ENCODE measurements at regions not wholly inside any gene's neighbourhood (a gene's known extent, or its start where the extent isn't known, plus 50 kb on each side); places are given as distances from the start of the nearest gene placed in this dataset.
"Not testable (repeated sequence)": the region's sequence is repeated elsewhere in the genome, so short reads cannot be mapped to it uniquely, and the experiment has no call there.

- TF ChIP-seq CTCF (conservative IDR thresholded peaks at IDR 0.05; ENCODE audit: low read depth, low read length): no peak
- DNase-seq (ENCODE audit: low read depth): no peak
- H3K4me3 ChIP-seq (ENCODE audit: low read depth, low read length): no peak overlapping the region
Measured at GRCh38 chr5:19125956-19126713, 861.9 kb downstream of the CDH18 start.

- TF ChIP-seq CTCF (conservative IDR thresholded peaks at IDR 0.05; ENCODE audit: low read depth, low read length): no peak
- no peak overlapping the region for H3K4me3 ChIP-seq (ENCODE audit: low read depth, low read length)
- DNase-seq (ENCODE audit: low read depth): no peak
Measured at GRCh38 chr5:19140276-19140675, 847.7 kb downstream of the CDH18 start.

- not testable (repeated sequence) for H3K4me3 ChIP-seq (ENCODE audit: low read depth, low read length); DNase-seq (ENCODE audit: low read depth)
Measured at GRCh38 chr5:19141937-19142524, 846.0 kb downstream of the CDH18 start.

GRCh38 chr5:19142713-19143414, 845.1 kb downstream of the CDH18 start:
- H3K4me3 ChIP-seq (ENCODE audit: low read depth, low read length); DNase-seq (ENCODE audit: low read depth): not testable (repeated sequence)

GRCh38 chr5:19143935-19144334, 844.1 kb downstream of the CDH18 start:
- no peak for TF ChIP-seq CTCF (conservative IDR thresholded peaks at IDR 0.05; ENCODE audit: low read depth, low read length)
- DNase-seq (ENCODE audit: low read depth): no peak
- H3K4me3 ChIP-seq (ENCODE audit: low read depth, low read length): no peak overlapping the region

- H3K4me3 ChIP-seq (ENCODE audit: low read depth, low read length): no peak overlapping the region
- no peak for TF ChIP-seq CTCF (conservative IDR thresholded peaks at IDR 0.05; ENCODE audit: low read depth, low read length)
- DNase-seq (ENCODE audit: low read depth): no peak
Measured at GRCh38 chr5:19169426-19169825, 818.6 kb downstream of the CDH18 start.

GRCh38 chr5:19172926-19173470, 815.0 kb downstream of the CDH18 start:
- H3K4me3 ChIP-seq (ENCODE audit: low read depth, low read length): no peak overlapping the region
- no peak for TF ChIP-seq CTCF (conservative IDR thresholded peaks at IDR 0.05; ENCODE audit: low read depth, low read length)
- DNase-seq (ENCODE audit: low read depth): no peak

All from epithelial cell of proximal tubule (primary cell).